ENCODE measurements at regions not wholly inside any gene's neighbourhood (a gene's known extent, or its start where the extent isn't known, plus 50 kb on each side); places are given as distances from the start of the nearest gene placed in this dataset.

GRCh38 chr20:53672484-53673129, 79.0 kb upstream of the ZNF217 start:
- H3K4me1 ChIP-seq (ENCODE audit: insufficient read depth, low read length) = no peaks in the 10 kb centered on the region; the same call in 1 of the 2 replicates
- H3K79me1 ChIP-seq (ENCODE audit: insufficient read depth, low read depth, low read length, poor library complexity, severe bottlenecking) = no peaks in the 10 kb centered on the region
- H3K9ac ChIP-seq (ENCODE audit: extremely low read depth, insufficient read length, low read length) = no peak overlapping the region
- H2BK120ac ChIP-seq (ENCODE audit: low read depth, low read length, poor library complexity, severe bottlenecking) = no peak overlapping the region
- Mint-ChIP-seq H3K9me3 (no peaks in the 10 kb centered on the region; a peak in 1 of 5 replicates), H3K4me3 (no peak overlapping the region), H3K27me3 (ENCODE audit: low read depth) (no peaks in the 10 kb centered on the region), H3K36me3 (ENCODE audit: insufficient read depth in 1 of 3, low read depth in 3 of 3) (no peaks in the 10 kb centered on the region), H3K27ac (no peak overlapping the region), H3K4me1 (peaks cover 7 to 9% of the 10 kb centered on the region in 2 experiments)
- no peak overlapping the region for H4K5ac ChIP-seq (ENCODE audit: insufficient read length, low read depth, low read length)
- no peaks in the 10 kb centered on the region for H3K9me3 ChIP-seq (ENCODE audit: control insufficient read depth, low read depth, low read length)
- no peak overlapping the region for H2BK15ac ChIP-seq (ENCODE audit: low read depth, low read length)
- H2BK20ac ChIP-seq (ENCODE audit: low read depth, low read length, poor library complexity, severe bottlenecking) = no peak overlapping the region
- no peak overlapping the region for H2BK5ac ChIP-seq (ENCODE audit: insufficient read length, low read length)
- H3K27me3 ChIP-seq (ENCODE audit: insufficient read depth, low read length) = no peaks in the 10 kb centered on the region
- no peak overlapping the region for H3K14ac ChIP-seq (ENCODE audit: insufficient read depth, low read length)
- H3K79me2 ChIP-seq (ENCODE audit: insufficient read depth, low read length) = no peaks in the 10 kb centered on the region
- no peak overlapping the region for H3K27ac ChIP-seq (ENCODE audit: insufficient read length, low read depth, low read length)
- no peaks in the 10 kb centered on the region for H4K20me1 ChIP-seq (ENCODE audit: control insufficient read depth, insufficient read depth, insufficient read length)
- no peak overlapping the region for H2BK12ac ChIP-seq (ENCODE audit: insufficient read length, low read depth, low read length)
- H4K8ac ChIP-seq (replicated peaks; ENCODE audit: insufficient read length, low read depth, low read length) = no peak overlapping the region
- no peak overlapping the region for H2AFZ ChIP-seq (ENCODE audit: low read length)
- no peak overlapping the region for H4K91ac ChIP-seq (ENCODE audit: insufficient read length, low read depth, low read length)
- no peak overlapping the region for H3K18ac ChIP-seq (ENCODE audit: insufficient read length, low read depth, low read length)
- no peak overlapping the region for H3K56ac ChIP-seq (ENCODE audit: insufficient read length, low read depth, low read length)
- no peak overlapping the region for H3T11ph ChIP-seq (ENCODE audit: low read length)
- no peak for TF ChIP-seq CTCF (conservative IDR thresholded peaks at IDR 0.05)
- WGBS (ENCODE audit: extremely low coverage, insufficient read length, low lambda C conversion rate) = no CpG with 5 or more reads among the region's 10 CpGs
- H3K4me2 ChIP-seq (ENCODE audit: insufficient read depth, insufficient read length, low read length) = no peak overlapping the region
- no peak overlapping the region for H2AK5ac ChIP-seq (ENCODE audit: insufficient read length, low read length)
- no peaks in the 10 kb centered on the region for H3K23me2 ChIP-seq (ENCODE audit: insufficient read length, low read depth, low read length, poor library complexity, severe bottlenecking)
- no peak for DNase-seq
- no peak overlapping the region for H3K4ac ChIP-seq (ENCODE audit: low read depth, low read length)
- H3K23ac ChIP-seq (ENCODE audit: insufficient read length, low read depth, low read length) = no peak overlapping the region
